ENCODE measurements at regions not wholly inside any gene's neighbourhood (a gene's known extent, or its start where the extent isn't known, plus 50 kb on each side); places are given as distances from the start of the nearest gene placed in this dataset.

DNA sequence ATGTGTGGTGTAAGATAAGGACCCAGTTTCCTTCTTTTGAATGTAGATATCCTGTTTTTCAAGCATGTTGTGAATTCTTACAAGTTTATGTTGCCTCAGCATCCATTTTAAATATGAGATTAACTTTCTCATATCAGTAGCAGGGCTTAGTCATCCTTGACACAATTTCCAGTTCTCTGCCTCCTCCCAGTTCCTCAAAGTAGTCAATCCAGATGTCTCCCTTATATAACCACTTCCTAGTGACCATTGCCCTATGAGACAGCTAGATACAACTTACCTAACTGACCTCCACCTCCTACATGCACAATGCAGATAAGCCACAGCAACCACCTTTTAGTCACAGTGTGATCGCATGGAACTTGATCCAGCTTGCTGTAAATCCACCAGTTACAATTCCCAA, 269.2 kb upstream of the ZNF521 start:
- no peak for DNase-seq
- TF ChIP-seq, protein P1, sequence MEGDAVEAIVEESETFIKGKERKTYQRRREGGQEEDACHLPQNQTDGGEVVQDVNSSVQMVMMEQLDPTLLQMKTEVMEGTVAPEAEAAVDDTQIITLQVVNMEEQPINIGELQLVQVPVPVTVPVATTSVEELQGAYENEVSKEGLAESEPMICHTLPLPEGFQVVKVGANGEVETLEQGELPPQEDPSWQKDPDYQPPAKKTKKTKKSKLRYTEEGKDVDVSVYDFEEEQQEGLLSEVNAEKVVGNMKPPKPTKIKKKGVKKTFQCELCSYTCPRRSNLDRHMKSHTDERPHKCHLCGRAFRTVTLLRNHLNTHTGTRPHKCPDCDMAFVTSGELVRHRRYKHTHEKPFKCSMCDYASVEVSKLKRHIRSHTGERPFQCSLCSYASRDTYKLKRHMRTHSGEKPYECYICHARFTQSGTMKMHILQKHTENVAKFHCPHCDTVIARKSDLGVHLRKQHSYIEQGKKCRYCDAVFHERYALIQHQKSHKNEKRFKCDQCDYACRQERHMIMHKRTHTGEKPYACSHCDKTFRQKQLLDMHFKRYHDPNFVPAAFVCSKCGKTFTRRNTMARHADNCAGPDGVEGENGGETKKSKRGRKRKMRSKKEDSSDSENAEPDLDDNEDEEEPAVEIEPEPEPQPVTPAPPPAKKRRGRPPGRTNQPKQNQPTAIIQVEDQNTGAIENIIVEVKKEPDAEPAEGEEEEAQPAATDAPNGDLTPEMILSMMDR (IDR thresholded peaks at IDR 0.05; ENCODE audit: insufficient read depth in 1 of 2, low read depth in 1 of 2, low read length in 1 of 2, severe bottlenecking in 1 of 2, unreplicated experiment in 1 of 2) = no peak
- H3K4me3 Mint-ChIP-seq (ENCODE audit: unreplicated experiment) = no peak overlapping the region
- BruUV-seq (replicated peaks) = no TSS peak
- no peak overlapping the region for H3K4me3 ChIP-seq (ENCODE audit: low read depth, low read length)
- H3K27me3 Mint-ChIP-seq (ENCODE audit: insufficient read depth, unreplicated experiment) = no peaks in the 10 kb centered on the region
- intact Hi-C loops (cut with micrococcal nuclease; ENCODE audit: unreplicated experiment) = no loop called here
- no peaks in the 10 kb centered on the region for H3K9me3 Mint-ChIP-seq (ENCODE audit: unreplicated experiment)
- no peaks in the 10 kb centered on the region for H3K4me1 ChIP-seq
- no peaks in the 10 kb centered on the region for H3K27me3 ChIP-seq (replicated peaks; ENCODE audit: control insufficient read depth, insufficient read depth, low read length)
- H3K36me3 Mint-ChIP-seq (ENCODE audit: insufficient read depth, unreplicated experiment) = no peaks in the 10 kb centered on the region
- no peaks in the 10 kb centered on the region for H3K36me3 ChIP-seq (ENCODE audit: control insufficient read depth, insufficient read depth, low read length)
- CTCF ChIA-PET = no interaction called here
- H3K4me1 Mint-ChIP-seq (ENCODE audit: low read depth, unreplicated experiment) = no peaks in the 10 kb centered on the region
- no peaks in the 10 kb centered on the region for H3K9me3 ChIP-seq
- POLR2A ChIA-PET = no interaction called here
- no peak overlapping the region for H3K27ac Mint-ChIP-seq (ENCODE audit: unreplicated experiment)

GRCh38 chr18:25614168-25614567, 262.2 kb upstream of the ZNF521 start:
- TF ChIP-seq, protein P1 (IDR thresholded peaks at IDR 0.05; ENCODE audit: insufficient read depth in 1 of 2, low read depth in 1 of 2, low read length in 1 of 2, severe bottlenecking in 1 of 2, unreplicated experiment in 1 of 2) = no peak
- no peaks in the 10 kb centered on the region for H3K4me1 ChIP-seq
- CTCF ChIA-PET = no interaction called here
- Mint-ChIP-seq H3K9me3 (ENCODE audit: unreplicated experiment) (no peaks in the 10 kb centered on the region), H3K27ac (ENCODE audit: unreplicated experiment) (no peak overlapping the region), H3K36me3 (ENCODE audit: insufficient read depth, unreplicated experiment) (no peaks in the 10 kb centered on the region), H3K27me3 (ENCODE audit: insufficient read depth, unreplicated experiment) (no peaks in the 10 kb centered on the region), H3K4me1 (ENCODE audit: low read depth, unreplicated experiment) (no peaks in the 10 kb centered on the region), H3K4me3 (ENCODE audit: unreplicated experiment) (no peak overlapping the region)
- H3K9me3 ChIP-seq = no peaks in the 10 kb centered on the region
- H3K27me3 ChIP-seq (replicated peaks; ENCODE audit: control insufficient read depth, insufficient read depth, low read length) = no peaks in the 10 kb centered on the region
- POLR2A ChIA-PET = no interaction called here
- intact Hi-C loops (cut with micrococcal nuclease; ENCODE audit: unreplicated experiment) = no loop called here
- H3K4me3 ChIP-seq (ENCODE audit: low read depth, low read length) = no peak overlapping the region
- DNase-seq = no peak
- H3K36me3 ChIP-seq (ENCODE audit: control insufficient read depth, insufficient read depth, low read length) = no peaks in the 10 kb centered on the region
- no TSS peak for BruUV-seq (replicated peaks)

DNA sequence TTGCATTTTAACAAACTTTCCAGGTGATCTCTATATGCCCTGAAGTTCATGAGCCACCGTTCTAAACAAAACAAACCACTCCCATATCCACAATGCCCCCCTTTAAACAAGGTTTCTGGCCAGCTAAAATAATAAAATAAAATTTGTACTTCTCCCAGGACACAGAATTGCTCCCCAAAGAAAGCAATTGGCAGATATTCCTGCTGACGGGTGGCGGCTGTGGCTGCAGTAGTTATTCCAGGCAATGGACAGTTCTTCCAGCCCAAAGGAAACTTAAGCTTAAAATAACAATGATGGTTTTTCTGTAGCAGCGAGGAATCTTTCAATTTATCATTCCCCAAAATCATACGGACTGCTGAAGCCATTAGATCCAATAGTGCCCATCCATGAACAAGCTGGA, 260.5 kb upstream of the ZNF521 start:
- intact Hi-C loops (cut with micrococcal nuclease; ENCODE audit: unreplicated experiment) = no loop called here
- H3K27ac Mint-ChIP-seq (ENCODE audit: unreplicated experiment) = no peak overlapping the region
- DNase-seq = no peak
- H3K4me1 Mint-ChIP-seq (ENCODE audit: low read depth, unreplicated experiment) = no peaks in the 10 kb centered on the region
- no peak overlapping the region for H3K4me3 Mint-ChIP-seq (ENCODE audit: unreplicated experiment)
- TF ChIP-seq, protein P1 (IDR thresholded peaks at IDR 0.05; ENCODE audit: insufficient read depth in 1 of 2, low read depth in 1 of 2, low read length in 1 of 2, severe bottlenecking in 1 of 2, unreplicated experiment in 1 of 2) = no peak
- Histone ChIP-seq H3K9me3 (no peaks in the 10 kb centered on the region), H3K4me3 (ENCODE audit: low read depth, low read length) (no peak overlapping the region), H3K36me3 (ENCODE audit: control insufficient read depth, insufficient read depth, low read length) (no peaks in the 10 kb centered on the region), H3K27me3 (replicated peaks; ENCODE audit: control insufficient read depth, insufficient read depth, low read length) (no peaks in the 10 kb centered on the region), H3K4me1 (no peaks in the 10 kb centered on the region)
- H3K36me3 Mint-ChIP-seq (ENCODE audit: insufficient read depth, unreplicated experiment) = no peaks in the 10 kb centered on the region
- no peaks in the 10 kb centered on the region for H3K27me3 Mint-ChIP-seq (ENCODE audit: insufficient read depth, unreplicated experiment)
- no TSS peak for BruUV-seq (replicated peaks)
- ChIA-PET POLR2A (no interaction called here), CTCF (no interaction called here)
- no peaks in the 10 kb centered on the region for H3K9me3 Mint-ChIP-seq (ENCODE audit: unreplicated experiment)
